Suppressor macrophage treated with lipopolysaccharide for 1 hour (primary cell): ENCODE measurements at regions not wholly inside any gene's neighbourhood (a gene's known extent, or its start where the extent isn't known, plus 50 kb on each side); places are given as distances from the start of the nearest gene placed in this dataset.
"Not testable (repeated sequence)": the region's sequence is repeated elsewhere in the genome, so short reads cannot be mapped to it uniquely, and the experiment has no call there.

Source experiments
- DNase-seq, 3 donors: peaks; one replicate each; pipeline ENCODE4 v3.0.0-alpha.2; 2020 to 2022

- no peak for DNase-seq
Measured at GRCh38 chr3:176313426-176313825, 883.9 kb downstream of the TBL1XR1 start.

- DNase-seq: no peak
Measured at GRCh38 chr3:176310641-176311040, 886.6 kb downstream of the TBL1XR1 start.

GRCh38 chr3:176302271-176302670 lies 895.0 kb downstream of the TBL1XR1 start:
- DNase-seq: no peak

GRCh38 chr3:176296066-176296597 lies 901.1 kb downstream of the TBL1XR1 start:
- DNase-seq: no peak

GRCh38 chr3:176293276-176293675 lies 904.0 kb downstream of the TBL1XR1 start:
- DNase-seq: no peak

GRCh38 chr3:176286476-176287085 lies 910.7 kb downstream of the TBL1XR1 start:
- DNase-seq: no peak

GRCh38 chr3:176275538-176275937 lies 921.7 kb downstream of the TBL1XR1 start:
- DNase-seq: no peak

GRCh38 chr3:176275113-176275512 lies 922.2 kb downstream of the TBL1XR1 start:
- no peak for DNase-seq

GRCh38 chr3:176274161-176274560 lies 923.1 kb downstream of the TBL1XR1 start:
- DNase-seq: no peak

GRCh38 chr3:176262071-176262470 lies 935.2 kb downstream of the TBL1XR1 start:
- DNase-seq: no peak

- no peak for DNase-seq
Measured at GRCh38 chr3:176247191-176247590, 950.1 kb downstream of the TBL1XR1 start.

- DNase-seq: no peak
Measured at GRCh38 chr3:176219970-176220369, 977.3 kb downstream of the TBL1XR1 start.

- no peak for DNase-seq
Measured at GRCh38 chr3:176214758-176215157, 982.5 kb downstream of the TBL1XR1 start.

- not testable (repeated sequence) for DNase-seq
Measured at GRCh38 chr3:176213314-176213713, 984.0 kb downstream of the TBL1XR1 start.

- DNase-seq: no peak
Measured at GRCh38 chr3:176208915-176209314, 988.4 kb downstream of the TBL1XR1 start.

GRCh38 chr3:176208283-176208682 lies 989.0 kb downstream of the TBL1XR1 start:
- no peak for DNase-seq

GRCh38 chr3:176206809-176207208 lies 990.5 kb downstream of the TBL1XR1 start:
- DNase-seq: no peak

- no peak for DNase-seq
Measured at GRCh38 chr3:176202652-176203051, 994.6 kb downstream of the TBL1XR1 start.

GRCh38 chr3:176193032-176193730 lies 1004.1 kb downstream of the TBL1XR1 start:
- no peak for DNase-seq

GRCh38 chr3:176190755-176191154 lies 1006.5 kb downstream of the TBL1XR1 start:
- DNase-seq: no peak

- DNase-seq: no peak
Measured at GRCh38 chr3:176183181-176183580, 1014.1 kb downstream of the TBL1XR1 start.

GRCh38 chr3:176174060-176174459 lies 1023.2 kb downstream of the TBL1XR1 start:
- DNase-seq: no peak

GRCh38 chr3:176172492-176172891 lies 1024.8 kb downstream of the TBL1XR1 start:
- no peak for DNase-seq

GRCh38 chr3:176167272-176167671 lies 1030.0 kb downstream of the TBL1XR1 start:
- DNase-seq: no peak

GRCh38 chr3:176160997-176161396 lies 1036.3 kb downstream of the TBL1XR1 start:
- no peak for DNase-seq
